ENCODE measurements at regions not wholly inside any gene's neighbourhood (a gene's known extent, or its start where the extent isn't known, plus 50 kb on each side); places are given as distances from the start of the nearest gene placed in this dataset.

- H3K27me3 ChIP-seq (ENCODE audit: insufficient read depth, low read length) = no peaks in the 10 kb centered on the region
- H2AFZ ChIP-seq (ENCODE audit: low read depth, low read length) = no peak overlapping the region
- no peaks in the 10 kb centered on the region for H3K36me3 ChIP-seq (ENCODE audit: insufficient read depth, low read length)
- no peak overlapping the region for H3K4me3 ChIP-seq (ENCODE audit: low read length)
- peaks cover 14% of the 10 kb centered on the region for H3K4me1 ChIP-seq (ENCODE audit: insufficient read depth, low read length)
- H3K9me3 ChIP-seq (ENCODE audit: low read length) = no peaks in the 10 kb centered on the region
Observed at GRCh38 chr2:128533101-128533500, 214.4 kb upstream of the HS6ST1 start.

GRCh38 chr2:128534688-128535392 lies 216.2 kb upstream of the HS6ST1 start:
- H3K4me3 ChIP-seq (ENCODE audit: low read length) = no peak overlapping the region
- H2AFZ ChIP-seq (ENCODE audit: low read depth, low read length) = no peak overlapping the region
- no peaks in the 10 kb centered on the region for H3K36me3 ChIP-seq (ENCODE audit: insufficient read depth, low read length)
- H3K27me3 ChIP-seq (ENCODE audit: insufficient read depth, low read length) = no peaks in the 10 kb centered on the region
- no peaks in the 10 kb centered on the region for H3K9me3 ChIP-seq (ENCODE audit: low read length)
- H3K4me1 ChIP-seq (ENCODE audit: insufficient read depth, low read length) = peaks cover 18% of the 10 kb centered on the region

GRCh38 chr2:128535953-128536352 lies 217.3 kb upstream of the HS6ST1 start:
- Histone ChIP-seq H3K36me3 (ENCODE audit: insufficient read depth, low read length) (no peaks in the 10 kb centered on the region), H2AFZ (ENCODE audit: low read depth, low read length) (no peak overlapping the region), H3K27me3 (ENCODE audit: insufficient read depth, low read length) (no peaks in the 10 kb centered on the region), H3K4me1 (ENCODE audit: insufficient read depth, low read length) (peaks cover 18% of the 10 kb centered on the region), H3K9me3 (ENCODE audit: low read length) (no peaks in the 10 kb centered on the region), H3K4me3 (ENCODE audit: low read length) (no peak overlapping the region)

GRCh38 chr2:128536925-128537620 lies 218.4 kb upstream of the HS6ST1 start:
- no peaks in the 10 kb centered on the region for H3K9me3 ChIP-seq (ENCODE audit: low read length)
- no peaks in the 10 kb centered on the region for H3K27me3 ChIP-seq (ENCODE audit: insufficient read depth, low read length)
- H3K4me1 ChIP-seq (ENCODE audit: insufficient read depth, low read length) = peaks cover 18% of the 10 kb centered on the region
- H3K36me3 ChIP-seq (ENCODE audit: insufficient read depth, low read length) = no peaks in the 10 kb centered on the region
- peak overlapping the region; percentile 32 for H3K4me3 ChIP-seq (ENCODE audit: low read length)
- H2AFZ ChIP-seq (ENCODE audit: low read depth, low read length) = peak overlapping the region; percentile 48

GRCh38 chr2:128537646-128538045 lies 219.0 kb upstream of the HS6ST1 start:
- no peaks in the 10 kb centered on the region for H3K36me3 ChIP-seq (ENCODE audit: insufficient read depth, low read length)
- H2AFZ ChIP-seq (ENCODE audit: low read depth, low read length) = peak overlapping the region; percentile 48
- H3K4me1 ChIP-seq (ENCODE audit: insufficient read depth, low read length) = peaks cover 18% of the 10 kb centered on the region
- peak overlapping the region; percentile 32 for H3K4me3 ChIP-seq (ENCODE audit: low read length)
- no peaks in the 10 kb centered on the region for H3K27me3 ChIP-seq (ENCODE audit: insufficient read depth, low read length)
- no peaks in the 10 kb centered on the region for H3K9me3 ChIP-seq (ENCODE audit: low read length)

GRCh38 chr2:128538396-128538795 lies 219.7 kb upstream of the HS6ST1 start:
- no peaks in the 10 kb centered on the region for H3K9me3 ChIP-seq (ENCODE audit: low read length)
- no peaks in the 10 kb centered on the region for H3K27me3 ChIP-seq (ENCODE audit: insufficient read depth, low read length)
- H3K4me3 ChIP-seq (ENCODE audit: low read length) = no peak overlapping the region

GRCh38 chr2:128540670-128541069 lies 222.0 kb upstream of the HS6ST1 start:
- no peak overlapping the region for H3K4me3 ChIP-seq (ENCODE audit: low read length)

More at GRCh38 chr2:128538396-128538795, 219.7 kb upstream of the HS6ST1 start:
- no peaks in the 10 kb centered on the region for H3K36me3 ChIP-seq (ENCODE audit: insufficient read depth, low read length)
- H2AFZ ChIP-seq (ENCODE audit: low read depth, low read length) = no peak overlapping the region
- peaks cover 18% of the 10 kb centered on the region for H3K4me1 ChIP-seq (ENCODE audit: insufficient read depth, low read length)

GRCh38 chr2:128541448-128541847 lies 222.8 kb upstream of the HS6ST1 start:
- Histone ChIP-seq H3K4me1 (ENCODE audit: insufficient read depth, low read length) (peaks cover 18% of the 10 kb centered on the region), H2AFZ (ENCODE audit: low read depth, low read length) (no peak overlapping the region), H3K9me3 (ENCODE audit: low read length) (no peaks in the 10 kb centered on the region), H3K36me3 (ENCODE audit: insufficient read depth, low read length) (no peaks in the 10 kb centered on the region), H3K4me3 (ENCODE audit: low read length) (no peak overlapping the region), H3K27me3 (ENCODE audit: insufficient read depth, low read length) (no peaks in the 10 kb centered on the region)

More at GRCh38 chr2:128540670-128541069, 222.0 kb upstream of the HS6ST1 start:
- Histone ChIP-seq H3K27me3 (ENCODE audit: insufficient read depth, low read length) (no peaks in the 10 kb centered on the region), H3K36me3 (ENCODE audit: insufficient read depth, low read length) (no peaks in the 10 kb centered on the region), H3K9me3 (ENCODE audit: low read length) (no peaks in the 10 kb centered on the region), H2AFZ (ENCODE audit: low read depth, low read length) (no peak overlapping the region), H3K4me1 (ENCODE audit: insufficient read depth, low read length) (peaks cover 18% of the 10 kb centered on the region)

GRCh38 chr2:128543036-128543435 lies 224.4 kb upstream of the HS6ST1 start:
- Histone ChIP-seq H3K36me3 (ENCODE audit: insufficient read depth, low read length) (no peaks in the 10 kb centered on the region), H2AFZ (ENCODE audit: low read depth, low read length) (no peak overlapping the region), H3K4me1 (ENCODE audit: insufficient read depth, low read length) (peaks cover 11% of the 10 kb centered on the region), H3K9me3 (ENCODE audit: low read length) (no peaks in the 10 kb centered on the region), H3K4me3 (ENCODE audit: low read length) (no peak overlapping the region), H3K27me3 (ENCODE audit: insufficient read depth, low read length) (no peaks in the 10 kb centered on the region)

GRCh38 chr2:128543646-128544045 lies 225.0 kb upstream of the HS6ST1 start:
- Histone ChIP-seq H3K4me3 (ENCODE audit: low read length) (no peak overlapping the region), H3K27me3 (ENCODE audit: insufficient read depth, low read length) (no peaks in the 10 kb centered on the region), H3K4me1 (ENCODE audit: insufficient read depth, low read length) (peaks cover 9% of the 10 kb centered on the region), H3K36me3 (ENCODE audit: insufficient read depth, low read length) (no peaks in the 10 kb centered on the region), H2AFZ (ENCODE audit: low read depth, low read length) (no peak overlapping the region), H3K9me3 (ENCODE audit: low read length) (no peaks in the 10 kb centered on the region)

GRCh38 chr2:128544321-128545037 lies 225.8 kb upstream of the HS6ST1 start:
- Histone ChIP-seq H3K4me1 (ENCODE audit: insufficient read depth, low read length) (peaks cover 11% of the 10 kb centered on the region), H2AFZ (ENCODE audit: low read depth, low read length) (no peak overlapping the region), H3K9me3 (ENCODE audit: low read length) (no peaks in the 10 kb centered on the region), H3K4me3 (ENCODE audit: low read length) (no peak overlapping the region), H3K36me3 (ENCODE audit: insufficient read depth, low read length) (no peaks in the 10 kb centered on the region), H3K27me3 (ENCODE audit: insufficient read depth, low read length) (no peaks in the 10 kb centered on the region)

- Histone ChIP-seq H3K4me3 (ENCODE audit: low read length) (no peak overlapping the region), H3K36me3 (ENCODE audit: insufficient read depth, low read length) (no peaks in the 10 kb centered on the region), H3K4me1 (ENCODE audit: insufficient read depth, low read length) (peaks cover 17% of the 10 kb centered on the region), H2AFZ (ENCODE audit: low read depth, low read length) (no peak overlapping the region), H3K27me3 (ENCODE audit: insufficient read depth, low read length) (no peaks in the 10 kb centered on the region), H3K9me3 (ENCODE audit: low read length) (no peaks in the 10 kb centered on the region)
Observed at GRCh38 chr2:128545085-128545484, 226.4 kb upstream of the HS6ST1 start.

GRCh38 chr2:128545829-128546228 lies 227.2 kb upstream of the HS6ST1 start:
- Histone ChIP-seq H3K9me3 (ENCODE audit: low read length) (no peaks in the 10 kb centered on the region), H3K4me1 (ENCODE audit: insufficient read depth, low read length) (peaks cover 19% of the 10 kb centered on the region), H3K36me3 (ENCODE audit: insufficient read depth, low read length) (no peaks in the 10 kb centered on the region), H3K4me3 (ENCODE audit: low read length) (no peak overlapping the region), H3K27me3 (ENCODE audit: insufficient read depth, low read length) (no peaks in the 10 kb centered on the region), H2AFZ (ENCODE audit: low read depth, low read length) (no peak overlapping the region)
